ENCODE measurements at regions not wholly inside any gene's neighbourhood (a gene's known extent, or its start where the extent isn't known, plus 50 kb on each side); places are given as distances from the start of the nearest gene placed in this dataset.

DNA sequence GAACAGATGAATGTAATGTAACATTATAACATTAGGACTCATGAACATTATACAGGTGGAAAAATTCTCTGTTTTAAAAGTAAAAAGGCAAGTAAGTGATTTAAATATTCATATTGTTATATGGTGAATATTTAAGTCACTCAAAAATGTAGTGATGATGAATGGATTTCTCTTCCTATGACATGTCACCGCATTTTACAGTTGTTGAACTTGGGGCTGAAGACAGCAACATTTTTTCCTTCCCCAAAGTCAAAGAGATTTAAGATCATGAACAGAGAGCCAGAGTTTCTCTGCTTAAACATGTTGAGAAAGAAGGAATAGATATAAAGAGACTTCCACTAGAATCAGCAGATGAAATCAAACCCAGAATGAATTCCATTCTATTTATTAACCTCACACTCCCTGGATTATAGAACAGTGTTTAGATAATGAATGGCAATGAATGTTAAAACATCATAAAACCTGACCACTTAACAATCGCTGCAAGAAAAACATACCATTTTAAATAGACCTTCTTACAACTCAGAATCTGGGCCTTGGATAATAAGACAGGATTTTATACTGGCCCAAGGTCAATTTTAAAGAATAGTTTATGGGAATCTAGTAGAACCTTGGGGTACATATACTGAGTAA lies 163.6 kb upstream of the SIX2 start:
- H3K4me3 ChIP-seq (replicated peaks; ENCODE audit: low read depth, low read length) = no peak overlapping the region
- TF ChIP-seq, protein P1, sequence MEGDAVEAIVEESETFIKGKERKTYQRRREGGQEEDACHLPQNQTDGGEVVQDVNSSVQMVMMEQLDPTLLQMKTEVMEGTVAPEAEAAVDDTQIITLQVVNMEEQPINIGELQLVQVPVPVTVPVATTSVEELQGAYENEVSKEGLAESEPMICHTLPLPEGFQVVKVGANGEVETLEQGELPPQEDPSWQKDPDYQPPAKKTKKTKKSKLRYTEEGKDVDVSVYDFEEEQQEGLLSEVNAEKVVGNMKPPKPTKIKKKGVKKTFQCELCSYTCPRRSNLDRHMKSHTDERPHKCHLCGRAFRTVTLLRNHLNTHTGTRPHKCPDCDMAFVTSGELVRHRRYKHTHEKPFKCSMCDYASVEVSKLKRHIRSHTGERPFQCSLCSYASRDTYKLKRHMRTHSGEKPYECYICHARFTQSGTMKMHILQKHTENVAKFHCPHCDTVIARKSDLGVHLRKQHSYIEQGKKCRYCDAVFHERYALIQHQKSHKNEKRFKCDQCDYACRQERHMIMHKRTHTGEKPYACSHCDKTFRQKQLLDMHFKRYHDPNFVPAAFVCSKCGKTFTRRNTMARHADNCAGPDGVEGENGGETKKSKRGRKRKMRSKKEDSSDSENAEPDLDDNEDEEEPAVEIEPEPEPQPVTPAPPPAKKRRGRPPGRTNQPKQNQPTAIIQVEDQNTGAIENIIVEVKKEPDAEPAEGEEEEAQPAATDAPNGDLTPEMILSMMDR (IDR thresholded peaks at IDR 0.05; ENCODE audit: low read depth, low read length, missing control alignments) = no peak

DNA sequence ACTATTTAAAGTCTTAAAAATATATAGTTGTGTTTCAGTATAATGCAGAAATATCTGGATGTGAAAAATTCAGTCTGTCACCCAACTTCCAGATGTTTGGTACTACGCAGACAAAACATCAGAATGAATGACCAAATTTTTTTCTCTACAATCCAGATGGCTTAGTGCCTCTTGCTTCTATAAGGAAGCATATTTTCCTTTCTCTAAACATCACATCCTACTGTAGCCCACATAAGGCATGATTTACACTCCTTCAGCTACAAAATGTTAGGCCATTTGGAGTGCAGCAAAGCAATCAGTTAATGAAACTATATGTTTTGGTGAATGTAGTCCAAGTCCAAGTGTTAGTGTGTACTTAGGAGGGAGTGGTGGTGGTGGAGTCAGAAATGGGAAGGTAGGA lies 162.9 kb upstream of the SIX2 start:
- H3K4me3 ChIP-seq (replicated peaks; ENCODE audit: low read depth, low read length) = no peak overlapping the region
- DNase-seq (ENCODE audit: extremely low read depth, low read depth) = no peak
- TF ChIP-seq, protein P1 (IDR thresholded peaks at IDR 0.05; ENCODE audit: low read depth, low read length, missing control alignments) = no peak

More for the DNA sequence above, 163.6 kb upstream of the SIX2 start:
- DNase-seq (ENCODE audit: extremely low read depth, low read depth) = no peak

DNA sequence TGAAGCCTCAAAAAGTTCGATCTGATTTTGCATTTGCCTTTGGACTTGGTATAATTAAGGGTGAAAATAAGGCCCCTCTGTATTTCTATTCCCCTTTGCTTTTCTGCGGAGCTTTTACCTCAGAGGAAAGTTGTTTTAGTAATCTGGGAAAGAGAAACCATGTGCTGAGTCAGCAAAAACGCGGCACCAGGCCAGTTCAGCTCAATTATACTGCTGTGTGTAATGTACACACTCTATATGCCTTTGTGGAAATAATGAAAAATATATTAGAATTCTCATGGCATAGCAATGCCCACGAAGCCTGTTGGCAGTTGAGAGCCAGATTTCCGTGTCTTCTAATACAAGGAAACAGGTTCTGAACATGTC lies 161.9 kb upstream of the SIX2 start:
- TF ChIP-seq, protein P1 (IDR thresholded peaks at IDR 0.05; ENCODE audit: low read depth, low read length, missing control alignments) = no peak
- DNase-seq (ENCODE audit: extremely low read depth, low read depth) = no peak
- H3K4me3 ChIP-seq (replicated peaks; ENCODE audit: low read depth, low read length) = no peak overlapping the region

DNA sequence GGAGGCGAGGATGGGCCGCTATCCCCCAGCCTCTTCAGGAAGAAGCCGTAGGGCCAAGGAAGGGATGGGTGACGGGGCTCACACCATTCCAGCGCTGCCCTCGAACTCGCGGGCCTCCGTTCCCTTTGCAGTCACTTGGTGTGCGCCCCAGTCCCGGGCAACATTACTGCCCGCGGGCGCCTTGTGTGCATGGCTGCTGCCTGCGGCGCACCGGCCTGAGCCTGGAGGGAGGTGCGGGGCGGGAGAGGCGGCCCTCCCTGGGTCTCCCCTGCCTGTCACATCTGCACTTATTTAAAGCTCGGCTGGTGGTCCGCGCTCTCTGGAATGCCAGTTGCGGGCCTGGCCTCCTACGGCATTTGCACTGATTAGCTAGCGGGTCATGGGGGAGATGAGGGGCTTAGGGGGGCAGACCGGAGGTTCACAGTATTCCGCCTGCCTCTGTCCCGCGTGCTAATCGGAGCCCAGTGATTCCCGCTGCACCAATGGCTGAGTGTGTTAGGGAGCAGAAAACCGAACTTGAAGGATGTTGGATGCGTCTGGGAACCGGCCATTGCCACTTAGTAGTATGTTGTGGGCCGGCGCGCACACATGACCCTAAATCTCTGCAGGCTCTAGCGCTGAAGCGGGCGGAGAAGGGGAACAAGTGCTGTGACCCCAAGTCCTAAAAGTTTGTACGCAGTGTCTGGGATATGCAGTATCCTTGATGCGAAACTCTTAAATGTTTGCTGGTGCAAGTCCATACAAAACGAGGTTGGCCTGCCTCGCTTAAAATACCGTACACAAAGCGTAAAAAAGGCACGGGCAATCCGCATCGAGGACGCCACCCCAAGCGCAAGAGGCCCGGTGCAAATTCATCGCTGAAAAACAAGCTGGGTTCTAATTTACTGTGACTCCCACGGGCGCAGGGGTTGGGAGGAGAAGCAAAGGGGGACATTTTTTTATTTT lies 161.2 kb upstream of the SIX2 start:
- TF ChIP-seq, protein P1 (IDR thresholded peaks at IDR 0.05; ENCODE audit: low read depth, low read length, missing control alignments) = no peak
- DNase-seq (ENCODE audit: extremely low read depth, low read depth) = no peak
- no peak overlapping the region for H3K4me3 ChIP-seq (replicated peaks; ENCODE audit: low read depth, low read length)

DNA sequence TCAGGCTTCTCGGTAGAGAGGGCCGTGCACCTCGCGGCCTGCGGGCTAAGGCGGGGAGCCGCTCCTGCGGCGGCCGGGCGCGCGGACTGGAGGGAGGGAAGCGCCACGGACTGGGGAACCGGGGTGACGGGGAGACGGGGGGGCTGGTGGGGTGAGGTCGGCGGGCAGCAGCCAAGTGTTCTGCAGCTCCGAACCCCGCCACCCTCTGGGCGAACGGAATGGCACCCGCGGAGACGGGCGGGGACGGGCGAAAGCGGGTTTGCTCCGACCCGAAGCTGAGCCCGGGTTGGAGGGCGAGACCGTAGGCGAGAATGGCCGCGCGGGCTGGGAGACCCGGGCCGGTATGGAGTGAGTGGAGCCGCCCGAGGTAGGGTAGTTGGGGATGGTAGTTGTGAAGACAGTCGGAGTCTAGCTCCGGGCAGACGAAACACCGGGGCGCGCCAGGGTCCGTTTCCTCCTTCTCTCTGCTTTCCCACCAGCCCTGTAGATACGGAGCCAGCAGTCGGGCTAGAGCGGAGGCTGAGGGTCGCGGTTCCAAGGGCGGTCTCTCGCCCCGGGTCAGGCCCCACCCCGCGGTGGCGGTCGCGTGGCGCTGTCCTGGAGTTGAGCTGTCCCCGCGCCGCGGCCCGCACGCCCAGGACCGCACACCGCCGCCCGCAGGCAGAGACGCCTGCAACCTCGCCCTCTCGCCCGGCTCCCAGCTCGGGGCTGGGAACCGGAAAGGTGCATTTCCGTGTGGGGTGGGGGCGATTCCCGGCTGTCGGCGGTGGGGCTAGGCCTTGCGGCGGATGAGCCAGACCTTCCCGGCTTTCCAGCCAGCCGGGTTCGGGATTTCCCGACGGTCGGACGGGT lies 160.3 kb upstream of the SIX2 start:
- DNase-seq (ENCODE audit: extremely low read depth, low read depth) = no peak
- TF ChIP-seq, protein P1 (IDR thresholded peaks at IDR 0.05; ENCODE audit: low read depth, low read length, missing control alignments) = no peak
- peak overlapping the region; percentile 37 for H3K4me3 ChIP-seq (replicated peaks; ENCODE audit: low read depth, low read length)

DNA sequence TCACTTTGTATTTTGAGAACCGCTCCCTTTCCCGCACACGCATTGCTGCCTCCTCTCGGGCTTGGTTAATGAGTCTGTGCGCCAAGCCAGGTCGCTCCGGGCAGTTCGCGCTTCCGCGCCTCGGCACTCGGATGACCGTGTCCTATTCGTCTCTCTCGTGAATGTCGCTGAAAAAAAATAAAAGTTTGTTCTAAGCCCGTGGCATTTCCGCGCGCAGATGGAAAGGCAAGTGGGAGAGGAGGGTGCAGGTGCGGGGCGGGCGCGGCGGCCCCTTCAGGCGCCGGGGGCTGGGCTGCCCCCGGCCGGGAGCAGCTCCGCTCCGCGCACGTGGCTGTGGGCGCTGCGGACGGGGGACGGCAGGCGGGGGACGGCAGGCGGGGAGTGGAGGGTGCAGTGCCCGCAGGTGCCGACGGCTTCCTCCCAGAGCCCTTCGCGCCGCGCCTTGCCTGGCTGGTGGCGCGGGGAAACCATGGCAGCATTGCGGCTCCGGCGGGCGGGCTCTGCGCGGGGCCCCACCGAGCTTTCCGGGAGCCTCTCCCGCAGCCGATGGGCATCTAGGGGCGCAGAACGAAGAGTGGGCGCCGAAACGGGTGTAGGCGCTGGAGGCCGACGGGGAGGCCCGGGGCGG lies 159.6 kb upstream of the SIX2 start:
- DNase-seq (ENCODE audit: extremely low read depth, low read depth) = no peak
- TF ChIP-seq, protein P1 (IDR thresholded peaks at IDR 0.05; ENCODE audit: low read depth, low read length, missing control alignments) = no peak
- H3K4me3 ChIP-seq (replicated peaks; ENCODE audit: low read depth, low read length) = peak overlapping the region; percentile 37
